ENCODE measurements at regions not wholly inside any gene's neighbourhood (a gene's known extent, or its start where the extent isn't known, plus 50 kb on each side); places are given as distances from the start of the nearest gene placed in this dataset.
"Not testable (repeated sequence)": the region's sequence is repeated elsewhere in the genome, so short reads cannot be mapped to it uniquely, and the experiment has no call there.

DNA sequence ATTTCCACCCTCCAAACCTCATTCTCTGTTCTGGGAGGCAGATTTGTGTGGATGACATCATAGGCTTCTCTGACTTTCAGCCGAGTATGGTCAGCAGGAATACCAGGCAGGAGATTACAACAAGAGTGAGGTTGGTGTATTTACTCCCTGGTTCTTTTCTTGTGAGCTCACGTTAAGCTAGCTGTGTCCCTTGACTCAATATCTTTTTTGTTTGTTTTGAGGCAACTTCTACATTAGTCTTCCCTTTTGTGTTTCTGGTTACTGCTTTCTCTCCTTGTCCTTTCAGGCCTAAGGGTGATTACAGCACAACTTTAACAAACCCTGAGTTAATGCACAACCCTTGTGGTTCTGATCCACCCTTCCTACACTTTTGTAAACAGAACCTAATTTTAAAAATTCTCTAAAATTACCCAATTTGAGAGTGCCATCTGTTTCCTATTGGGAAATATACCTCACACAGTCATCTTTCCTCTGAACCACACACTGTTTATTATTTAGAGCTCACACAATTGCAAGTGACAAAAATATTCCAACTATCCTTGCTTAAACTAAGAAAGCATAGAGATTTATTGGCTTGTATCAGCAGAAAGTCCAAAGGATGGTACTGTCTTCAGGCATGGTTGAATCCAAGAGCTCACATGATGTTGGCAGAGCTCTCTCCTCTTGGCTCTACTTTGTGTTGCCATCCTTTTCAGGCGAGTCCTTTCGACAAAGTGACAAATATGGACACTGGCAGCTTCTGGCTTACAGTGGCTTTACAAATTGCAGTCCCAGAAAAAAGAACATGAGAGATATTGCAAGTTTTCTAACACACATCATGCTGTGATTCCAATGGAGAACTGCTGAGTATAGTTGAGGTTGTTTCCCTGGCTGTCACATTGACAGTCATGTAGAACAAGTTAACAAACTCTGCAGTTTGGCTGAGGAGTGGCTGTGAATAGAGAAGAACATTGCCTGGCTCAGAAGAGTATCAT, 150.5 kb upstream of the DDIT4L start:
- in situ Hi-C loops (cut with HindIII; ENCODE audit: low pct_unique_long_range_greater_than_20kb, low sequenced_read_pairs): no loop called here
- DNase-seq (ENCODE audit: low read depth, low spot score): no peak

GRCh38 chr4:100339870-100340269, 149.6 kb upstream of the DDIT4L start:
- in situ Hi-C loops (cut with HindIII; ENCODE audit: low pct_unique_long_range_greater_than_20kb, low sequenced_read_pairs): no loop called here
- no peak for DNase-seq (ENCODE audit: low read depth, low spot score)

DNA sequence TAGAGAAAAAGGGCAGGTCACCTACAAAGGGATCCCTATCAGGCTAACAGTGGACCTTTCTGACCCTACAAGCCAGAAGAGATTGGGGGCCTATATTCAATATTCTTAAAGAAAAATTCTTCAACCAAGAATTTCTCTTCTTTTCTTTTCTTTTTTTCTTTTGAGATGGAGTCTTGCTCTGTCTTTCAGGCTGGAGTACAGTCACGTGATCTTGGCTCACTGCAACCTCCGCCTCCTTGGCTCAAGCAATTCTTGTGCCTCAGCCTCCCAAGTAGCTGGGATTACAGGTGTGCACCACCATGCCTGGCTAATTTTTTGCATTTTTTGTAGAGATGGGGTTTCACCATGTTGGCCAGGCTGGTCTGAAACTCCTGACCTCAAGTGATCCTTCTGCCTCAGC, 143.2 kb upstream of the DDIT4L start:
- DNase-seq (ENCODE audit: low read depth, low spot score); in situ Hi-C loops (cut with HindIII; ENCODE audit: low pct_unique_long_range_greater_than_20kb, low sequenced_read_pairs): not testable (repeated sequence)

GRCh38 chr4:100317032-100317864, 127.0 kb upstream of the DDIT4L start:
- in situ Hi-C loops (cut with HindIII; ENCODE audit: low pct_unique_long_range_greater_than_20kb, low sequenced_read_pairs): no loop called here
- DNase-seq (ENCODE audit: low read depth, low spot score): no peak

DNA sequence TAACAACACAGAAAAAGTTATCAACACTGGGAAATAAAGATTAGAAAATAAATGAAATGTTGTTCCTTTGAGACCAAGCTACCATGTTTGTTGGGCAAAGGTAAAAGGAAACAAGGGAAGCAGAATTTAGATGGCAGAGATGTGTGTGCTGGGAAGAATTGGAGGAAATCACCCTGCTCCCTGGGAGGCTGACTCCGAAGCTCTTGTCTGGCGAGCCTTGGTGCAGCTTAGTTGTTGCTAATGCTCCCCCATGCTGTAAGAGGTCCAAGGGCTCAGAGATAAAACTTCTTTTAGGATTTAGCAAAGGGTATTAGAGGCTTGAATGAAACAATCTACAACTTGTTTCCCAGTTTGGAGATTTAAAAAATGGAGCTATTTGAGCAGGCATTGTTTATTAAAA, 123.8 kb upstream of the DDIT4L start:
- DNase-seq (ENCODE audit: low read depth, low spot score): no peak
- in situ Hi-C loops (cut with HindIII; ENCODE audit: low pct_unique_long_range_greater_than_20kb, low sequenced_read_pairs): no loop called here

DNA sequence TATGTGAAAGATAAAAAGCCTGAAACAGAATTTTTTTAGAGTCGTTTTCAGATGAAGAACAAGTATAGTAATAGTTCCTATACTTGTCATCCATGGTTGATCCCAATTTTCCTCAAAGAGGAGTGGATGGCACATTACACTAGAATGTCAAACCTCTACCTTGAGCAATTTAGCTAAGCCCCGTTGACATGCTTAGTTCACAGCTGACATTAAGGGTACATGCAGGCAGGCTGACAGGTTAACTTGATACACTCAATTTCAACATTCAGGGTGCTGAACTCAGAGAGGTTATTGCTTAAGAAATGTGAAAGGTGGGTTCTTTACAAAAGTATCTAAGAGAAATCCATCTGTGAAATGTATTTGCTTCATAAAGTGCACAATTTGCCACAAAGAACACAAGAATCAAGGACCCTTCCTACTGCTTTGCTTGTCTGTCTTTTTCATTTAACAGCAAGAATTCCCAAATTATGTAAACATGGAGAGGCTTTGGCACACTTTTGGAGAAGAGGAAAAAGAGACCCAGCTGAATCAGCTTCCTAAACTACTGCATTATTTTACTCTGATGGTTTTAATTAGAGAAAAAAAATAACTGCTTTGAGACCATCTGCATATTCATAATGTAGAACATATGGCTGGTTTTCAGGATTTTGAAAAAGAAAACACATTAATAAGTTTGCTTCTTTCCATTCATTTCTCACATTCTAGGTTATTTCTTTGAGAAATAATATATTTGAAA, 122.5 kb upstream of the DDIT4L start:
- DNase-seq (ENCODE audit: low read depth, low spot score): no peak
- in situ Hi-C loops (cut with HindIII; ENCODE audit: low pct_unique_long_range_greater_than_20kb, low sequenced_read_pairs): no loop called here

DNA sequence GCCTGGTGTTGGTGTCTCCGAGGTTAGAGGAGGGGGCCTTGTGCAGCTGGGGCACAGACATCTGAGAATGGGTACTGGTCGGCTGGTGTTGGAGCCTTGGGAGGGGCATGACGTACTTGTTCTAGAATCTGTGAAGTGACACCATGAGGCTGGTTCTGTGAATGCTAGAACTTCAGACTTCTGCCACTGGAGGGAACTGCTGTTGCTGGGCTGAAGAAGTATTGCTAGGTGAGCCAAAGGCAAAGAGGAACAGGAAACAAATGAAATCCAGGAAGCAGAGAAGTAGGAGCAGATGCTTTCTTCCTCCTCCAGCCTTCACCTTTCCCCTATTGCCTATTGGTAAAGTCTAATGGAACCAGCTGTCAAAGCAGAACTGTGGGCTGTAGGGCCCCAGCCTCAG, 120.9 kb upstream of the DDIT4L start:
- DNase-seq (ENCODE audit: low read depth, low spot score): peak; percentile 45
- in situ Hi-C loops (cut with HindIII; ENCODE audit: low pct_unique_long_range_greater_than_20kb, low sequenced_read_pairs): no loop called here

DNA sequence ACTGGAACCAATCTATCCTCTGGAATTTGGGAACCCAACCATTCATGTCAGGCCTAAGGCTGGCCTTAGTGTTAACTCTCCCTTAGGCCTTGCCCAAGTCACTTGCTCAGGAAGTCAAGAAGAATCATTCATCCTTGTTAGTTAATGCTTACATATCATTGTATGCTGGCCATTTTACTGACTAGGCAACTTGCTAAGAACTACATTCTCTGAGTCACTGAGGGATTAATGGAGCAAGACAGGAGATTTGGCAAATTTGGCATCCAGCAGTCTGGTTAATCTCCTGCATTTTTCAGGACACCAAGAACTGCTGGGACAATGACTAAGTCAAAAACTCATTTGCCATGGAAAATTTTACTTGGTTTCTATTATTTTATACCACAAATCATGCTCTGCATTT, 115.8 kb upstream of the DDIT4L start:
- DNase-seq (ENCODE audit: low read depth, low spot score): no peak

DNA sequence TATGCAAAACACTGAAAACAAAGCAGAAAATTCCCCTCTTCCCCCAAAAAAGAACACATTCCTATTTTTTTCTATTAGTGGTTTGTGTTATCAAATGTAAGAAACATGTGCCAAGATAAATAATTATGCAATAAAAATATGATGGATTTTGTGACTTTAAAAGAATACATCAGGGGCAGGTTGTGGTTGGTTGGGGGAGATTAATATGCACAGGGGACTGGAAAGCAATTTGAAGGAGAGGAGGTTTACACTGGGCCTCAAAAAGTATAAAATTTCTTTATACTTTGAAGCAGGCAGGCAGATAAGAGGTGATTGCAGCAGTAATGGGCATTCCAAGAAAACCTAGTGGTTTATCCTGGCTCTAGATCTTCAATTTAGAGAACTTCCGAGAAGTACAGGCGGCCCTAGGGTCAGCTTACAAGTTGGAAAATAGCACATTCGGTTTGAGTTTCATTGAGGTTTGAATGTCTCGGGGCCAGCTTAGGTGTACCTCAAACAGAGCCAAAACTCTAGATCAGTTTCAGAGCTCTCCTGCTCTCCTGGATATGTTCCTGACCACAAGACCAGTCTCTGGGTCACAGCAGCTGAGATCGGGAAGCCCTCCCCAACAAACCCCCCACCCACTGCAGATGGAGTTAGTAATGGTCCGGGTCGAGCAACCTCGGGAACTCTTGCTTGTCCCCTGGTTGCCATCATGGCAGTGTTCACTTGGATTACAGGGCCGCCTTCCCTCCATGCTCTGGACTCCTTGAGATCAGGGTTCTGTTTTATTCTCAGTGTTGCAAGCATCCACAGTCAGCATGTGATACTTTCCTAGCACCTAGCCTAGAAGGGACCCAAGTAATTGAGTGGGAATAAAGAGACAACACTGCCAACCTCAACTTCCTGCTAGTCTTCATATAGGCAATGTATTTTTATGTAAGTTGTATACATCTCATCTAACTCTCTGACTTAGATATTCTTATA, 112.1 kb upstream of the DDIT4L start:
- DNase-seq (ENCODE audit: low read depth, low spot score): no peak
- in situ Hi-C loops (cut with HindIII; ENCODE audit: low pct_unique_long_range_greater_than_20kb, low sequenced_read_pairs): no loop called here

More for the DNA sequence above, 115.8 kb upstream of the DDIT4L start:
- in situ Hi-C loops (cut with HindIII; ENCODE audit: low pct_unique_long_range_greater_than_20kb, low sequenced_read_pairs): no loop called here

GRCh38 chr4:100299046-100299840, 109.0 kb upstream of the DDIT4L start:
- no peak for DNase-seq (ENCODE audit: low read depth, low spot score)
- in situ Hi-C loops (cut with HindIII; ENCODE audit: low pct_unique_long_range_greater_than_20kb, low sequenced_read_pairs): no loop called here

- in situ Hi-C loops (cut with HindIII; ENCODE audit: low pct_unique_long_range_greater_than_20kb, low sequenced_read_pairs): no loop called here
- no peak for DNase-seq (ENCODE audit: low read depth, low spot score)
Measured at GRCh38 chr4:100295792-100296191, 105.5 kb upstream of the DDIT4L start.

DNA sequence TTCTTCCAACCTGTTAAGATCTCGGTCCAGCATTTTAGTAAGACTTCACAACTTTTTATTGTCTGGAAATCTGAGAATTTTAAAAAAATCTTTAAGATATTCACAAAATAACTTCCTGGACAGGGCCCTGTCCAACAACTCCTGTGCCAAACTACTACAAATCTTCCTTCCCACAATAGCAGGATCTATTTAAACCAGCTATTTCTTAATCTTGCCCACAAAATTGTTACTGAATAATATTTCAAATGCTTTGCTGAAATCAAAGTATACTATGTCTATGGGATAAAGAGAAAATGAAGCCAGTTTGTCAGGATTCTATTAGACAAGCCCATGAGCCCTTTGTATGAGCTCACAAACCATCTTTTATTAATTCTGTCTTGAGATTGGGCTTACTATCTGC, 104.1 kb upstream of the DDIT4L start:
- in situ Hi-C loops (cut with HindIII; ENCODE audit: low pct_unique_long_range_greater_than_20kb, low sequenced_read_pairs): no loop called here
- DNase-seq (ENCODE audit: low read depth, low spot score): no peak

- no peak for DNase-seq (ENCODE audit: low read depth, low spot score)
- in situ Hi-C loops (cut with HindIII; ENCODE audit: low pct_unique_long_range_greater_than_20kb, low sequenced_read_pairs): no loop called here
Measured at GRCh38 chr4:100290585-100290984, 100.3 kb upstream of the DDIT4L start.

GRCh38 chr4:100289946-100290345, 99.7 kb upstream of the DDIT4L start:
- no peak for DNase-seq (ENCODE audit: low read depth, low spot score)
- in situ Hi-C loops (cut with HindIII; ENCODE audit: low pct_unique_long_range_greater_than_20kb, low sequenced_read_pairs): no loop called here

DNA sequence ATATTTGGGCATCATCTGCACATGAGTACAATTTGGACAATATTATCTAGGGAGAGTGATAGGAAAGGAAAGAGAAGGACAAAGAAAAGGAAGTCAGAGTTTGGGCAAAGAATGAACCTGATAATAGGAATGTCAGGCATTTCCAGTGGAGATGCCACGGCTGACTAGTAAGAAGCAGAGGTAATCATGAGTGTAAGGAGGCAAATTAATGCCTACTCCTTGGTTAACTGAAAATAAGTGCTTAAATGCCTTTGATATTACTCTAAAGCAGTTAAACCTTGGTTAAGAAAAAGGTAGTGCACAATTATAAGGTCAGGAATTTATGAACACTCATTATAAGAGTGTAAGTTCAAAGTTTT, 99.2 kb upstream of the DDIT4L start:
- in situ Hi-C loops (cut with HindIII; ENCODE audit: low pct_unique_long_range_greater_than_20kb, low sequenced_read_pairs): no loop called here
- no peak for DNase-seq (ENCODE audit: low read depth, low spot score)

DNA sequence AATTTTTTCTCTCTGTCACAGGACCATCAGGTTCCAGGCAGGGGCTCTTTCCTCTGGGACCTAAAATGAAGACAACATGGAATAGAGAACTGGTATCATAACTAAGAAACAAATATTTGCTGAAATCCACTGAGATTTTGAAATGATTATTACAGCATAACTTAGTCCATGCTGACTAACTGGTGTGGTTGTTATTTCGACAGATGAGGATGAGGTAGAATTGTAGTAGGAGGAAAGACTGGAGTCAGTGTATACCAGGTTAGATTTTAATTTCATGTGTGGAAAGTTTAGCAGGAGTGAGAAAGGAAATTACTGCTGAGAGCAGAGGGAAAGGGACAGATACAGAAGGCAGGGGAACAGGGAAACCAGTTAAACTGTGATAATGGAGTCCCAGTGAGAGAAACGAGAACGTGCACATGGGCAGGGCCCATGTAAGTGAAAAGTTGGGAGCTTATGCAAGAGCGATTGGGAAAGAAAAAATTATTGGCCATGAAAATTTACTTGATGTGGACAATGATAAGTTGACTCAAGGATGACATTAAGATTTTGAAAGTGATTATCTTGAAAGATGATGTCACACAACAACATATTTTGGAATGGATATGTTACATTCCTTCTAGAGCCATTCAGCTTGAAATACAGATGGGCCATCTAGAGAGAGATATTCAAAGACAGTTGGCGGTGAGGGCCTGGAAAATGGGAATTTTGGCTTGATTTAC, 98.7 kb upstream of the DDIT4L start:
- in situ Hi-C loops (cut with HindIII; ENCODE audit: low pct_unique_long_range_greater_than_20kb, low sequenced_read_pairs): no loop called here
- no peak for DNase-seq (ENCODE audit: low read depth, low spot score)
